HepG2 (cell line): ENCODE measurements at regions not wholly inside any gene's neighbourhood (a gene's known extent, or its start where the extent isn't known, plus 50 kb on each side); places are given as distances from the start of the nearest gene placed in this dataset.

Source experiments
- ATAC-seq: fragments of 200-7000 bp; cut with Tn5 transposase; 3 replicates; pipeline ENCODE4 v1.9.1; 2020; ENCODE audit warnings: mild to moderate bottlenecking, moderate library complexity
- BruUV-seq: library from RNA; stranded (reverse); fragments of 400-500 nt; replicated peaks from 2 replicates; lab custom pipeline; 2021; lab: Mats Ljungman, UMichigan
- CTCF ChIA-PET: fragments of 300-600 bp; formaldehyde crosslinking; extraction: SDS; loops from one replicate; lab custom pipeline; 2021; ENCODE audit warnings: low total read pairs, inconsistent platforms, low intra/inter-chr PET ratio; lab: Yijun Ruan, JAX
- POLR2A ChIA-PET: fragments of 350-600 bp; sonication (Branson Sonifier 250); formaldehyde crosslinking; loops from one replicate; lab custom pipeline; 2020; ENCODE audit warnings: antibody characterized with exemption, inconsistent platforms; lab: Yijun Ruan, JAX
- DNase-seq: peaks from one replicate; pipeline ENCODE4 v3.0.0-alpha.2; 2015; ENCODE audit warnings: low spot score
- FAIRE-seq: peaks from 3 replicates; lab custom pipeline; 2011; peaks lifted over from hg19 to GRCh38; lab: Jason Lieb, UNC
- H2AFZ ChIP-seq: one replicate; pipeline ENCODE4 v1.6.1; 2011; ENCODE audit warnings: low read length, inconsistent platforms
- H3K27ac ChIP-seq: fragments of 300-600 bp; 3 replicates; pipeline ENCODE4 v1.8.0; 2011; ENCODE audit warnings: mixed run types, mild to moderate bottlenecking, mixed read lengths, low read length, inconsistent platforms; ENCODE audit not compliant: insufficient read depth; ENCODE audit errors: extremely low read length
- H3K27me3 ChIP-seq, 2 experiments: fragments of 200-600 bp in 1 of 2; 2 replicates in 1 of 2; 3 replicates in 1 of 2; pipeline versions ENCODE4 v1.6.0 to v1.8.0; 2011; ENCODE audit warnings: low read length in 2 of 2, mild to moderate bottlenecking in 2 of 2, moderate library complexity in 2 of 2, inconsistent platforms in 1 of 2; ENCODE audit not compliant: insufficient read depth in 2 of 2, control insufficient read depth in 1 of 2
- H3K36me3 ChIP-seq, 2 experiments: fragments of 200-600 bp in 1 of 2; replicated peaks in 1 of 2; 2 replicates in 1 of 2; 3 replicates in 1 of 2; pipeline versions ENCODE4 v1.5.1 to v1.8.0; 2011; ENCODE audit warnings: low read length in 2 of 2, inconsistent platforms in 1 of 2; ENCODE audit not compliant: insufficient read depth in 2 of 2, control insufficient read depth in 1 of 2
- H3K4me1 ChIP-seq: 2 replicates; pipeline ENCODE4 v1.5.1; 2012; ENCODE audit warnings: low read length, inconsistent platforms; ENCODE audit not compliant: insufficient read depth
- H3K4me2 ChIP-seq: 2 replicates; pipeline ENCODE4 v1.6.0; 2011; ENCODE audit warnings: low read depth, low read length, inconsistent platforms
- H3K4me3 ChIP-seq, 3 experiments: fragments of 200-600 bp in 1 of 3; sonication (generic), shearing (Covaris generic) in 1 of 3; replicated peaks in 1 of 3; 2 replicates each; pipeline ENCODE4 v1.5.1; 2011 to 2016; ENCODE audit warnings: low read length in 3 of 3, inconsistent platforms in 2 of 3, low read depth in 2 of 3, mild to moderate bottlenecking in 2 of 3, control low read depth in 1 of 3, mixed read lengths in 1 of 3; ENCODE audit not compliant: insufficient read depth in 1 of 3
- H3K79me2 ChIP-seq: one replicate; pipeline ENCODE4 v1.6.1; 2011; ENCODE audit warnings: low read length, inconsistent platforms; ENCODE audit not compliant: insufficient read depth
- H3K9ac ChIP-seq: 2 replicates; pipeline ENCODE4 v1.6.0; 2011; ENCODE audit warnings: mild to moderate bottlenecking, low read depth, low read length, inconsistent platforms; ENCODE audit not compliant: insufficient read depth
- H3K9me3 ChIP-seq: 2 replicates; pipeline ENCODE4 v1.5.1; 2012; ENCODE audit warnings: mild to moderate bottlenecking, low read length
- H4K20me1 ChIP-seq: 2 replicates; pipeline ENCODE4 v1.6.0; 2011; ENCODE audit warnings: inconsistent platforms, mild to moderate bottlenecking, low read length, moderate library complexity; ENCODE audit not compliant: insufficient read depth
- KDM4B ChIP-seq: sonication (generic); formaldehyde crosslinking; IDR thresholded peaks from 2 replicates; pipeline ENCODE4 v1.4.0; 2020; ENCODE audit warnings: missing genetic modification reagents
- PHB2 ChIP-seq: fragments of 450-650 bp; IDR thresholded peaks from 2 replicates; pipeline ENCODE4 v1.6.1; 2018; ENCODE audit not compliant: partially characterized antibody
- ZNF414 ChIP-seq: sonication (generic); formaldehyde crosslinking; IDR thresholded peaks from 2 replicates; pipeline ENCODE4 v1.5.0; 2020; ENCODE audit warnings: missing genetic modification reagents
- ZNF766 ChIP-seq: sonication (generic); formaldehyde crosslinking; IDR thresholded peaks from 2 replicates; pipeline ENCODE4 v1.5.0; 2020; ENCODE audit warnings: missing genetic modification reagents, borderline replicate concordance
- WGBS: methylation state at CpG from one replicate; pipeline ENCODE4 v1.1.6; 2017; ENCODE audit warnings: low lambda C conversion rate; 5-methylcytosine and 5-hydroxymethylcytosine counted together
- in situ Hi-C: cut with HindIII; loops from 2 replicates; pipeline ENCODE4 v1.10.0; 2017; ENCODE audit warnings: low pct_unique_long_range_greater_than_20kb; ENCODE audit not compliant: extremely low pct_ligation_motif_present
- intact Hi-C: fragments of 100-400 bp; cut with micrococcal nuclease; formaldehyde crosslinking; loops from one replicate; pipeline ENCODE4 v1.10.0; 2022; ENCODE audit not compliant: unreplicated experiment
- TF ChIP-seq, protein P1 (sequence below): sonication (generic); formaldehyde crosslinking; IDR thresholded peaks from 2 replicates; pipeline ENCODE4 v1.4.0; 2020; ENCODE audit warnings: missing genetic modification reagents, mild to moderate bottlenecking, borderline replicate concordance
- TF ChIP-seq, protein P2 (sequence below): sonication (generic); formaldehyde crosslinking; IDR thresholded peaks from 2 replicates; pipeline ENCODE4 v1.4.0; 2020; ENCODE audit warnings: missing genetic modification reagents, borderline replicate concordance

- ATAC-seq (no peak), DNase-seq (no peak), FAIRE-seq (no peak)
- no TSS peak for BruUV-seq
- WGBS = 32% methylated on average over 1 of the region's 1 CpG
- Histone ChIP-seq H3K9me3 (no peaks in the 10 kb centered on the region), H3K79me2 (no peaks in the 10 kb centered on the region), H3K4me1 (no peaks in the 10 kb centered on the region), H3K27me3 (peaks cover 0 to 22% of the 10 kb centered on the region in 2 experiments; a peak in 3 of 5 replicates), H3K27ac (no peak overlapping the region), H3K36me3 (no peaks in the 10 kb centered on the region), H2AFZ (no peak overlapping the region), H3K9ac (no peak overlapping the region), H3K4me2 (no peak overlapping the region), H4K20me1 (no peaks in the 10 kb centered on the region), H3K4me3 (no peak overlapping the region)
- TF ChIP-seq, protein P1, sequence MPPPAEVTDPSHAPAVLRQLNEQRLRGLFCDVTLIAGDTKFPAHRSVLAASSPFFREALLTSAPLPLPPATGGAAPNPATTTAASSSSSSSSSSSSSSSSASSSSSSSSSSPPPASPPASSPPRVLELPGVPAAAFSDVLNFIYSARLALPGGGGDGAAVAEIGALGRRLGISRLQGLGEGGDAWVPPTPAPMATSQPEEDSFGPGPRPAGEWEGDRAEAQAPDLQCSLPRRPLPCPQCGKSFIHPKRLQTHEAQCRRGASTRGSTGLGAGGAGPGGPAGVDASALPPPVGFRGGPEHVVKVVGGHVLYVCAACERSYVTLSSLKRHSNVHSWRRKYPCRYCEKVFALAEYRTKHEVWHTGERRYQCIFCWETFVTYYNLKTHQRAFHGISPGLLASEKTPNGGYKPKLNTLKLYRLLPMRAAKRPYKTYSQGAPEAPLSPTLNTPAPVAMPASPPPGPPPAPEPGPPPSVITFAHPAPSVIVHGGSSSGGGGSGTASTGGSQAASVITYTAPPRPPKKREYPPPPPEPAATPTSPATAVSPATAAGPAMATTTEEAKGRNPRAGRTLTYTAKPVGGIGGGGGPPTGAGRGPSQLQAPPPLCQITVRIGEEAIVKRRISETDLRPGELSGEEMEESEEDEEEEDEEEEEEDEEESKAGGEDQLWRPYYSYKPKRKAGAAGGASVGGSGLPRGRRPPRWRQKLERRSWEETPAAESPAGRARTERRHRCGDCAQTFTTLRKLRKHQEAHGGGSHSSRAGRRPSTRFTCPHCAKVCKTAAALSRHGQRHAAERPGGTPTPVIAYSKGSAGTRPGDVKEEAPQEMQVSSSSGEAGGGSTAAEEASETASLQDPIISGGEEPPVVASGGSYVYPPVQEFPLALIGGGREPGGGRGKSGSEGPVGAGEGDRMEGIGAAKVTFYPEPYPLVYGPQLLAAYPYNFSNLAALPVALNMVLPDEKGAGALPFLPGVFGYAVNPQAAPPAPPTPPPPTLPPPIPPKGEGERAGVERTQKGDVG (CRISPR knock-in tag) = no peak
- TF ChIP-seq ZNF766 (no peak), ZNF414 (CRISPR knock-in tag) (no peak), KDM4B (no peak), PHB2 (no peak)
- TF ChIP-seq, protein P2, sequence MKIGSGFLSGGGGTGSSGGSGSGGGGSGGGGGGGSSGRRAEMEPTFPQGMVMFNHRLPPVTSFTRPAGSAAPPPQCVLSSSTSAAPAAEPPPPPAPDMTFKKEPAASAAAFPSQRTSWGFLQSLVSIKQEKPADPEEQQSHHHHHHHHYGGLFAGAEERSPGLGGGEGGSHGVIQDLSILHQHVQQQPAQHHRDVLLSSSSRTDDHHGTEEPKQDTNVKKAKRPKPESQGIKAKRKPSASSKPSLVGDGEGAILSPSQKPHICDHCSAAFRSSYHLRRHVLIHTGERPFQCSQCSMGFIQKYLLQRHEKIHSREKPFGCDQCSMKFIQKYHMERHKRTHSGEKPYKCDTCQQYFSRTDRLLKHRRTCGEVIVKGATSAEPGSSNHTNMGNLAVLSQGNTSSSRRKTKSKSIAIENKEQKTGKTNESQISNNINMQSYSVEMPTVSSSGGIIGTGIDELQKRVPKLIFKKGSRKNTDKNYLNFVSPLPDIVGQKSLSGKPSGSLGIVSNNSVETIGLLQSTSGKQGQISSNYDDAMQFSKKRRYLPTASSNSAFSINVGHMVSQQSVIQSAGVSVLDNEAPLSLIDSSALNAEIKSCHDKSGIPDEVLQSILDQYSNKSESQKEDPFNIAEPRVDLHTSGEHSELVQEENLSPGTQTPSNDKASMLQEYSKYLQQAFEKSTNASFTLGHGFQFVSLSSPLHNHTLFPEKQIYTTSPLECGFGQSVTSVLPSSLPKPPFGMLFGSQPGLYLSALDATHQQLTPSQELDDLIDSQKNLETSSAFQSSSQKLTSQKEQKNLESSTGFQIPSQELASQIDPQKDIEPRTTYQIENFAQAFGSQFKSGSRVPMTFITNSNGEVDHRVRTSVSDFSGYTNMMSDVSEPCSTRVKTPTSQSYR = no peak
- in situ Hi-C loops = no loop called here
- ChIA-PET POLR2A (no interaction called here), CTCF (no interaction called here)
- intact Hi-C loops = no loop called here
Observed at GRCh38 chr16:55001931-55002330, 71.3 kb downstream of the IRX5 start.
